ENCODE measurements at regions not wholly inside any gene's neighbourhood (a gene's known extent, or its start where the extent isn't known, plus 50 kb on each side); places are given as distances from the start of the nearest gene placed in this dataset.

- no peak for TF ChIP-seq EGR1 (IDR thresholded peaks at IDR 0.05)
- TF ChIP-seq NFIC (IDR thresholded peaks at IDR 0.05): no peak
- no peak for TF ChIP-seq TEAD4 (IDR thresholded peaks at IDR 0.05)
Measured at GRCh38 chr5:115402092-115402491, 105.6 kb upstream of the CCDC112 start.

All from Ishikawa (cell line).